Esophagus squamous epithelium (tissue), 5 donors: ENCODE measurements at regions not wholly inside any gene's neighbourhood (a gene's known extent, or its start where the extent isn't known, plus 50 kb on each side); places are given as distances from the start of the nearest gene placed in this dataset.

Experiments
- DNase-seq: peaks from one replicate; lab custom pipeline; 2025; lab: John Stamatoyannopoulos, UW
- H3K27ac ChIP-seq, 4 donors: fragments of 200-600 bp; sonication (generic); one replicate each; pipeline ENCODE4 v1.5.1; 2016 to 2019; ENCODE audit warnings: mild to moderate bottlenecking in 1 of 4
- H3K27me3 ChIP-seq, 4 donors: fragments of 200-600 bp; sonication (generic); 1 replicate in 3 of 4; 2 replicates in 1 of 4; pipeline versions ENCODE4 v1.5.1 to v1.6.0; 2017 to 2021; ENCODE audit warnings: antibody characterized with exemption in 1 of 4
- H3K36me3 ChIP-seq, 3 donors: fragments of 200-600 bp; sonication (generic); one replicate each; pipeline ENCODE4 v1.5.1; 2016 to 2019
- H3K4me1 ChIP-seq, 3 donors: fragments of 200-600 bp; sonication (generic); one replicate each; pipeline ENCODE4 v1.5.1; 2017 to 2019
- H3K4me3 ChIP-seq, 4 donors: fragments of 200-600 bp; sonication (generic); 1 replicate in 3 of 4; 2 replicates in 1 of 4; pipeline ENCODE4 v1.5.1; 2016 to 2019; ENCODE audit warnings: mild to moderate bottlenecking in 2 of 4, moderate library complexity in 1 of 4
- H3K9me3 ChIP-seq, 3 donors: fragments of 200-600 bp; sonication (generic); one replicate each; pipeline ENCODE4 v1.5.1; 2016 to 2019
- POLR2A ChIP-seq, 4 donors: fragments of 450-650 bp; IDR thresholded peaks; one replicate each; pipeline ENCODE4 v1.6.1; 2017; ENCODE audit warnings: antibody characterized with exemption in 4 of 4, mild to moderate bottlenecking in 4 of 4, moderate library complexity in 3 of 4
- WGBS, 2 donors: methylation state at CpG; one replicate each; pipeline ENCODE4 v1.1.5; 2018; 5-methylcytosine and 5-hydroxymethylcytosine counted together
- intact Hi-C: fragments of 100-400 bp; cut with DNase I; formaldehyde crosslinking; loops from one replicate; pipeline ENCODE4 v1.15.0; 2022
- TF ChIP-seq, protein P1 (sequence below), 6 experiments: fragments of 450-650 bp in 4 of 6; fragments of 200-600 bp in 2 of 6; sonication (generic) in 2 of 6; IDR thresholded peaks; one replicate each; pipeline ENCODE4 v1.5.1; 2016 to 2019; ENCODE audit warnings: antibody characterized with exemption in 6 of 6, mild to moderate bottlenecking in 4 of 6, moderate library complexity in 4 of 6
- donor health status: DM: yes; HTN: yes; CAD: no.

DNA sequence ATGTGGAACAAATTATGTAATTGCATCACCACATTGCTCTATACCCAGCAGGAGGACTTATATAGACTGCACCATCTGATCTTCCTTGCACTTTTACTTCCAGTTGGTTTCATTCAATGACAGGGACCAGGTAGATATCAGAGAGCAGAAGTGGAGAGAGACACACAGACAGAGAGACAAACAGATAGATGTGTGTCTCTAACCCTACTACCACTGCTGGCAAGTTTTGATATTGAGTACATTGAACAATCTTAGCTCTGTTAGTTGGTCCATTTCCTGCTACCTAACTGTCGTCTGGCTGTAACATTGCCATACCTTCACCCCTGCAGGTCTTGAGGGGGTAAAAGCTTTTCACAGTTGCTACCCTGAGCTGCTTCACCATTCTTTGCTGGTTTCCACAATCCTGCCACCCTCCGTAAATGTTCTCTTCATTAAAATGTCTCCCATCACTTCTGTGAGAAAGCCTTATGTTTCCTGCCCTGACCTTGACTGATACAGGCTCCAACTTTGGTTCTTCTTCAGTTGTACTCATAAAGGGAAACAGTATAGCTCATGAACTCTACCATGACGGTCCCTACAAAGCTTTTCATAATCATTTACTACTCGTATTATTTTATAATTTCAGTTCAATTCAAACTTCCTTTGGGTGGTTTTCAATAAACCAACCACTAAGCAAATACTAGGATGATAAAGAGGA, 62.3 kb upstream of the ITGA4 start:
- intact Hi-C loops: no loop called here
- no peaks in the 10 kb centered on the region for H3K27me3 ChIP-seq
- no peak overlapping the region for H3K4me3 ChIP-seq
- TF ChIP-seq POLR2A (IDR thresholded peaks at IDR 0.05): no peak
- TF ChIP-seq, protein P1, sequence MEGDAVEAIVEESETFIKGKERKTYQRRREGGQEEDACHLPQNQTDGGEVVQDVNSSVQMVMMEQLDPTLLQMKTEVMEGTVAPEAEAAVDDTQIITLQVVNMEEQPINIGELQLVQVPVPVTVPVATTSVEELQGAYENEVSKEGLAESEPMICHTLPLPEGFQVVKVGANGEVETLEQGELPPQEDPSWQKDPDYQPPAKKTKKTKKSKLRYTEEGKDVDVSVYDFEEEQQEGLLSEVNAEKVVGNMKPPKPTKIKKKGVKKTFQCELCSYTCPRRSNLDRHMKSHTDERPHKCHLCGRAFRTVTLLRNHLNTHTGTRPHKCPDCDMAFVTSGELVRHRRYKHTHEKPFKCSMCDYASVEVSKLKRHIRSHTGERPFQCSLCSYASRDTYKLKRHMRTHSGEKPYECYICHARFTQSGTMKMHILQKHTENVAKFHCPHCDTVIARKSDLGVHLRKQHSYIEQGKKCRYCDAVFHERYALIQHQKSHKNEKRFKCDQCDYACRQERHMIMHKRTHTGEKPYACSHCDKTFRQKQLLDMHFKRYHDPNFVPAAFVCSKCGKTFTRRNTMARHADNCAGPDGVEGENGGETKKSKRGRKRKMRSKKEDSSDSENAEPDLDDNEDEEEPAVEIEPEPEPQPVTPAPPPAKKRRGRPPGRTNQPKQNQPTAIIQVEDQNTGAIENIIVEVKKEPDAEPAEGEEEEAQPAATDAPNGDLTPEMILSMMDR (IDR thresholded peaks at IDR 0.05): no peak
- H3K9me3 ChIP-seq: no peaks in the 10 kb centered on the region
- H3K36me3 ChIP-seq: no peaks in the 10 kb centered on the region
- no peak overlapping the region for H3K27ac ChIP-seq
- WGBS, 2 donors: 67 to 78% methylated on average over 4 of the region's 4 CpGs
- no peak for DNase-seq
- H3K4me1 ChIP-seq: peaks cover 0 to 5% (median 0%) of the 10 kb centered on the region in 3 donors

DNA sequence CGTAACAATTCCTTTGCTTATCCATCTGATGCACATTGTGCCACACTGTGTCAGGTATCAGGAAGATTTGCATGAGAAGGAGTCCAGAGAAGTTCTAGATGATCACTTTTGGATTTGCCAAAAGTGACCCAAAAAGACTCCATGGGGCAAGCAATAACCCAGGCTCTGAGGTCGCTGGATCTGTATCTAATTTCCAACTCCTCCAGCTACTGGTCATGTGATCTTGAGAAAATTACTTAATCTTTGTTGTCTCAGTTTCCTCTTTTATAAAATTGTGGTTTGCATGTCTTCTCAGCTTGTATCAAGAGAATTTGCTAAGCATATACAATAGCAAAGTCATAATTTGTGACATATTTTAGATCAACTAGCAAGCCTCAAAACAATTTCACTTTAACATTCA, 61.3 kb upstream of the ITGA4 start:
- Histone ChIP-seq H3K27me3 (no peaks in the 10 kb centered on the region), H3K4me3 (no peak overlapping the region), H3K27ac (no peak overlapping the region), H3K36me3 (no peaks in the 10 kb centered on the region), H3K9me3 (no peaks in the 10 kb centered on the region), H3K4me1 (peaks cover 0 to 5% (median 0%) of the 10 kb centered on the region in 3 donors)
- no peak for DNase-seq
- WGBS, 2 donors: 61 to 85% methylated on average over 2 of the region's 2 CpGs
- no peak for TF ChIP-seq POLR2A (IDR thresholded peaks at IDR 0.05)
- TF ChIP-seq, protein P1 (IDR thresholded peaks at IDR 0.05): no peak
- intact Hi-C loops: no loop called here

DNA sequence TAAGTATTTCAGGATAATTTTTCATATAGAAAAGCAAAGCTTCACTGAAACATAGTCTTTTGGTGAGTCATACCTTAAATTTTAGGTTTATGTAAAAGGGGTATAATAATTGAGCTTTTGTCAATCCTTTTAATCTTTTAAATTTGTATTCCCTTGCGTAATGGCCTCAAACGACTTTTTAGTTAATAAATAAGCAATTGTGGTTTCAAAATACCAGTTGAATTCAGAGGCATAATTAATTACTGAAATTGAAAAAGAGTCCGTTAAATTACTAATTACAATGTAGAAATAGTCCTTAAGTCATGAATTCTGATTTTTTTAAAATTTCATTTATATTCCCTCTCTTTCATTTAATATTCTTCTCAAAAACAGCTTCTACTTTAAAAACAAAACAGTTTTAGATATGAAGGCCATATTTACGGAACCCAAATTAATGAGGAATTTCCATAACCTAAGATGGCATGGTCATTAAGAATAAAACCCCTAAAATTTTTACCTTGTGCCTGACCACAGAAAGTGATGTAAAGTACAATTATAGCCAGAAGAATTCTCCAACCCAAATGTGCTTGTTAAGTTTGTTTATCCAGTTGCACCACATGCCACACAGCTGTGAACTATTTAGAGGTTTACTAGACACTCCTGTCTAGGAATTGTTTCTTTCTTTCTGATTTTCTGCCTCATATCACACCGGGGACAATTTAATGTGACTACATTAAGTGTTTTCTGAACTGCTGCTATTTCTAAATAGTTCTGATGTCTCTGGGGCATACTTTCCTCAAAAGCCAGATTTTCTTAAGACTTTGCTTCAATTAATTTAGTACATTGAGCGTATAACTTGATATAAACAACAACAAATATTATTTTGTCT, 60.7 kb upstream of the ITGA4 start:
- no peaks in the 10 kb centered on the region for H3K36me3 ChIP-seq
- intact Hi-C loops: no loop called here
- no peak for TF ChIP-seq POLR2A (IDR thresholded peaks at IDR 0.05)
- TF ChIP-seq, protein P1 (IDR thresholded peaks at IDR 0.05): no peak
- no peak overlapping the region for H3K4me3 ChIP-seq
- no peak for DNase-seq
- 73% methylated on average over 6 of the region's 6 CpGs for WGBS, 2 donors
- H3K27ac ChIP-seq: no peak overlapping the region
- H3K9me3 ChIP-seq: no peaks in the 10 kb centered on the region
- no peaks in the 10 kb centered on the region for H3K27me3 ChIP-seq
- H3K4me1 ChIP-seq: peaks cover 0 to 5% (median 0%) of the 10 kb centered on the region in 3 donors

DNA sequence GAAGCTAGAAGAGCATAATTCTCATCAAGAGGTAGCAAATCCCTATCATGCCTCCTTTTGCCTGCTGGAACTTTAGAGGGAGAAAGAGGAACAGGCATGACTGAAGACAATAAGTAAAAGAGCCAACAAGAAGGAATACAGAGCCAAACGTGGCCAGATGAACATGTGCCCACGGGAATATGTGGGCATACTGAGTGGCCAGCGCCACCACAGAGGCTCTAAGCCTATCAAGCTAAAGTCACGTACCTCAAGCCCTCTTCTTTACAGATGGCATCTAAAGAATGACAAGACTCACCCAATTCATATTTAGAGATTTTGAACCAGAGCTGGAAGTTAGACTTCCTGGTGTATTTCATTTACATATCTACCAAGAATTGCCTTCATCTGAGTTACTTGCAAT, 59.9 kb upstream of the ITGA4 start:
- intact Hi-C loops: no loop called here
- no peaks in the 10 kb centered on the region for H3K36me3 ChIP-seq
- DNase-seq: no peak
- H3K27ac ChIP-seq: no peak overlapping the region
- H3K4me3 ChIP-seq: no peak overlapping the region
- H3K27me3 ChIP-seq: no peaks in the 10 kb centered on the region
- H3K4me1 ChIP-seq: peaks cover 0 to 5% (median 0%) of the 10 kb centered on the region in 3 donors
- 73 to 77% methylated on average over 4 of the region's 4 CpGs for WGBS, 2 donors
- H3K9me3 ChIP-seq: no peaks in the 10 kb centered on the region
- TF ChIP-seq POLR2A (IDR thresholded peaks at IDR 0.05): no peak

DNA sequence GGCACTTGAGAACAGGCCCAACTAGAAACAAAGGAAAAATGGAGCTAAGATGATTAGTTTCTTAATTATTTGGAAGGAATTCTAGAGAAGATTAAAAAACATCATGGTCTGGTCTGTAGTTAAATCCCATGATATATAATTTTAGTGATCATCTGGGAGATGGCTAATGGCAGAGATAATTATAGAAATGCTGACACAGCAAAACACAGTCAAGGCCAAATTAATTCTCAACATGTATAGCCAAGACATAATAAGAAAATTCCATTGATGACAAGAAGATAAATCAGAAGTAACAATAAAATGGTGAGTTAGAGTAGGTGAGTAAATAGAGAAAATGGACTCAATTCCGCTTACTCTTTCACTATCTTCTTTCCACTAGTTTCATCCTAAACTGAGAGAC, 59.2 kb upstream of the ITGA4 start:
- Histone ChIP-seq H3K9me3 (no peaks in the 10 kb centered on the region), H3K36me3 (no peaks in the 10 kb centered on the region), H3K4me3 (no peak overlapping the region), H3K27me3 (no peaks in the 10 kb centered on the region), H3K4me1 (peaks cover 0 to 5% (median 0%) of the 10 kb centered on the region in 3 donors), H3K27ac (no peak overlapping the region)
- 64 to 86% methylated on average over 1 of the region's 1 CpG for WGBS, 2 donors
- intact Hi-C loops: no loop called here
- TF ChIP-seq, protein P1 (IDR thresholded peaks at IDR 0.05): no peak
- no peak for TF ChIP-seq POLR2A (IDR thresholded peaks at IDR 0.05)
- DNase-seq: no peak
